ENCODE measurements at regions not wholly inside any gene's neighbourhood (a gene's known extent, or its start where the extent isn't known, plus 50 kb on each side); places are given as distances from the start of the nearest gene placed in this dataset.
"Not testable (repeated sequence)": the region's sequence is repeated elsewhere in the genome, so short reads cannot be mapped to it uniquely, and the experiment has no call there.

- H3K36me3 ChIP-seq (ENCODE audit: insufficient read depth, low read length); H3K4me3 ChIP-seq (ENCODE audit: low read length); H3K4me1 ChIP-seq (ENCODE audit: insufficient read depth, low read length); H2AFZ ChIP-seq (ENCODE audit: low read depth, low read length); H3K27me3 ChIP-seq (ENCODE audit: insufficient read depth, low read length); H3K9me3 ChIP-seq (ENCODE audit: low read length): not testable (repeated sequence)
Observed at GRCh38 chr10:15421875-15422274, 50.8 kb upstream of the FAM171A1 start.

All from neuron (in vitro differentiated cells).